K562 (cell line): ENCODE measurements at regions not wholly inside any gene's neighbourhood (a gene's known extent, or its start where the extent isn't known, plus 50 kb on each side); places are given as distances from the start of the nearest gene placed in this dataset.

Experiments used
- ATAC-seq: fragments of 200-7000 bp; cut with Tn5 transposase; 3 replicates; pipeline ENCODE4 v1.9.1; 2020; ENCODE audit warnings: moderate library complexity
- BruUV-seq: library from RNA; stranded (reverse); fragments of 400-500 nt; replicated peaks from 2 replicates; lab custom pipeline; 2021; lab: Mats Ljungman, UMichigan
- CTCF ChIA-PET: fragments of 300-600 bp; formaldehyde crosslinking; extraction: SDS; loops from one replicate; lab custom pipeline; 2021; ENCODE audit warnings: low intra/inter-chr PET ratio; lab: Yijun Ruan, JAX
- POLR2A ChIA-PET: fragments of 300-600, 350-650 bp; sonication (Branson Sonifier 250); formaldehyde crosslinking; extraction: SDS; loops from one replicate; lab custom pipeline; 2021; ENCODE audit warnings: antibody characterized with exemption, inconsistent platforms; lab: Yijun Ruan, JAX
- DNase-seq, 4 experiments: peaks; one replicate each; pipeline versions ENCODE4 v3.0.0 to v3.0.0-alpha.2; 2011 to 2018; ENCODE audit warnings: low spot score in 3 of 4, mixed read lengths in 3 of 4; ENCODE audit errors: extremely low read depth in 1 of 4
- FAIRE-seq: peaks from 2 replicates; lab custom pipeline; 2011; peaks lifted over from hg19 to GRCh38; lab: Jason Lieb, UNC
- H2AFZ ChIP-seq: 2 replicates; pipeline ENCODE4 v1.6.0; 2011; ENCODE audit warnings: low read depth, low read length, control low read depth, inconsistent platforms
- H3K27ac ChIP-seq: fragments of 200-600 bp; 3 replicates; pipeline ENCODE4 v1.8.0; 2011; ENCODE audit warnings: low read depth, mild to moderate bottlenecking, control low read depth, inconsistent platforms, low read length, moderate library complexity, mixed read lengths; ENCODE audit errors: extremely low read depth
- H3K27me3 ChIP-seq, 2 experiments: fragments of 300-600 bp in 1 of 2; 2 replicates in 1 of 2; 3 replicates in 1 of 2; pipeline versions ENCODE4 v1.6.0 to v1.8.0; 2011; ENCODE audit warnings: inconsistent platforms in 2 of 2, low read length in 2 of 2, mild to moderate bottlenecking in 1 of 2, mixed read lengths in 1 of 2, moderate library complexity in 1 of 2; ENCODE audit not compliant: control insufficient read depth in 2 of 2, insufficient read depth in 2 of 2
- H3K36me3 ChIP-seq: fragments of 300-600 bp; 3 replicates; pipeline ENCODE4 v1.8.0; 2011; ENCODE audit warnings: mild to moderate bottlenecking, low read length, inconsistent platforms; ENCODE audit not compliant: control insufficient read depth, insufficient read depth
- H3K4me1 ChIP-seq, 2 experiments: fragments of 200-600 bp in 1 of 2; replicated peaks in 1 of 2; 2 replicates in 1 of 2; 3 replicates in 1 of 2; pipeline versions ENCODE4 v1.5.1 to v1.8.0; 2011; ENCODE audit warnings: inconsistent platforms in 2 of 2, low read length in 2 of 2, mild to moderate bottlenecking in 1 of 2, mixed read lengths in 1 of 2, moderate library complexity in 1 of 2; ENCODE audit not compliant: control insufficient read depth in 2 of 2, insufficient read depth in 2 of 2
- H3K4me2 ChIP-seq: 2 replicates; pipeline ENCODE4 v1.6.1; 2011; ENCODE audit warnings: low read length, control low read depth, inconsistent platforms, mixed read lengths; ENCODE audit not compliant: insufficient read depth
- H3K4me3 ChIP-seq: fragments of 200-600 bp; sonication (generic), shearing (Covaris generic); 2 replicates; pipeline ENCODE4 v1.5.1; 2016; ENCODE audit warnings: control low read depth, inconsistent platforms
- H3K79me2 ChIP-seq: fragments of 200-600 bp; 3 replicates; pipeline ENCODE4 v1.8.0; 2011; ENCODE audit warnings: low read length, inconsistent platforms; ENCODE audit not compliant: control insufficient read depth, insufficient read depth
- H3K9ac ChIP-seq, 2 experiments: 2 replicates each; pipeline versions ENCODE4 v1.6.0 to v1.6.1; 2011; ENCODE audit warnings: low read depth in 2 of 2, low read length in 2 of 2, control low read depth in 1 of 2, inconsistent platforms in 1 of 2, mild to moderate bottlenecking in 1 of 2, mixed read lengths in 1 of 2; ENCODE audit not compliant: insufficient read depth in 1 of 2
- H3K9me1 ChIP-seq: one replicate; pipeline ENCODE4 v1.6.0; 2011; ENCODE audit warnings: inconsistent platforms, mild to moderate bottlenecking, low read length, moderate library complexity; ENCODE audit not compliant: control insufficient read depth, insufficient read depth
- H3K9me3 ChIP-seq: replicated peaks from 2 replicates; pipeline ENCODE4 v1.5.1; 2011; ENCODE audit warnings: low read depth, low read length, inconsistent platforms; ENCODE audit not compliant: control insufficient read depth, insufficient read depth
- H4K20me1 ChIP-seq: replicated peaks from 2 replicates; pipeline ENCODE4 v1.6.1; 2011; ENCODE audit warnings: low read length, inconsistent platforms, mixed read lengths; ENCODE audit not compliant: control insufficient read depth, insufficient read depth
- POLR2A ChIP-seq: fragments of 450-650 bp; conservative IDR thresholded peaks from 2 replicates; pipeline ENCODE4 v1.6.1; 2016
- SUPT5H ChIP-seq: fragments of 450-650 bp; IDR thresholded peaks from 2 replicates; pipeline ENCODE4 v1.6.1; 2016
- TSC22D4 ChIP-seq: fragments of 450-650 bp; IDR thresholded peaks from 2 replicates; pipeline ENCODE4 v1.6.1; 2016; ENCODE audit warnings: missing genetic modification characterization, missing biosample characterization, control low read depth
- ZC3H4 ChIP-seq: sonication (generic); formaldehyde crosslinking; IDR thresholded peaks from 2 replicates; pipeline ENCODE4 v1.9.0; 2021; ENCODE audit warnings: missing genetic modification reagents, borderline replicate concordance
- ZNF175 ChIP-seq: fragments of 200-800 bp; sonication (Bioruptor generic); IDR thresholded peaks from 2 replicates; pipeline ENCODE4 v1.6.1; 2016; ENCODE audit warnings: low read depth, mild to moderate bottlenecking, missing genetic modification characterization, missing compliant biosample characterization
- ZNF707 ChIP-seq: fragments of 250-450 bp; sonication (Bioruptor Pico); conservative IDR thresholded peaks from 2 replicates; pipeline ENCODE4 v1.8.0; 2022; ENCODE audit warnings: inconsistent platforms, mild to moderate bottlenecking, moderate library complexity
- ZNF766 ChIP-seq: fragments of 200-800 bp; sonication (Bioruptor generic); conservative IDR thresholded peaks from 2 replicates; pipeline ENCODE4 v1.6.1; 2016; ENCODE audit warnings: missing genetic modification characterization, missing compliant biosample characterization
- WGBS: fragments of 100-300 bp; shearing (Covaris generic); methylation state at CpG from one replicate; pipeline ENCODE4 v1.1.6; 2016; ENCODE audit warnings: low coverage, mixed read lengths; ENCODE audit not compliant: insufficient coverage; ENCODE audit errors: missing lambda C conversion rate; 5-methylcytosine and 5-hydroxymethylcytosine counted together
- in situ Hi-C: fragments of 300-500 bp; cut with MboI; formaldehyde crosslinking; loops from 4 replicates; pipeline ENCODE4 v1.15.0; 2018; ENCODE audit warnings: inconsistent platforms, mixed read lengths
- intact Hi-C: fragments of 100-400 bp; cut with micrococcal nuclease; formaldehyde crosslinking; loops from 2 replicates; pipeline ENCODE4 v1.14.2; 2022
- TF ChIP-seq, protein P1 (sequence below): fragments of 200-800 bp; sonication (Bioruptor generic); IDR thresholded peaks from 2 replicates; pipeline ENCODE4 v1.6.1; 2017; ENCODE audit warnings: missing genetic modification characterization, missing compliant biosample characterization
- TF ChIP-seq, protein P2 (sequence below): fragments of 450-650 bp; IDR thresholded peaks from 2 replicates; pipeline ENCODE4 v1.6.1; 2016; ENCODE audit warnings: mild to moderate bottlenecking, moderate library complexity
- TF ChIP-seq, protein P3 (sequence below): fragments of 450-650 bp; IDR thresholded peaks from 2 replicates; pipeline ENCODE4 v1.6.1; 2016

DNA sequence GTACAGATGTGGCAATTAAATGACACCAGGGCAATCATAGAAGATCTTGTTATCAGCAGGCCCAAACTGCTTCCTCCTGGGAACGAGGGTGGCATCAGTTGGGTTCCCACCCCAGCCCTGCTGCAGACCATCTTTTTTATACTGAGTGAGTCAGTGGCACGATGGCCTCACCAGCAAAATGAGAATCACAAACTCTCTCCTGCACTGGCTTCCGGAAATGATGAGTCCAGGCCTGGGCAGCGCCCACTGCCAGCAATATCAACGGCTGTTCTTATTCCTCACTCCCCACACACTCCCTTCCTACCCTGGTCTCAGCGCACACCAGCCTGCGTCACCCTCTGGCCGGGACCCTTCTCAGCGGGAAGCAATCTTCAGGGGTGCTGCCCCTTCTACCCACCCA lies 340.3 kb downstream of the FOXL1 start:
- peaks cover 39 to 68% of the 10 kb centered on the region in 2 experiments for H3K27me3 ChIP-seq
- H3K4me3 ChIP-seq: no peak overlapping the region
- no peaks in the 10 kb centered on the region for H3K36me3 ChIP-seq
- POLR2A ChIA-PET: interaction anchor here (0.6 kb wide), 1 partner anchor 714 kb away, joined by 3 read pairs; no protein-coding TSS in a partner anchor
- CTCF ChIA-PET: no interaction called here
- ATAC-seq (no peak), DNase-seq (no peak), FAIRE-seq (no peak)
- H3K4me2 ChIP-seq: no peak overlapping the region
- peaks cover 4% of the 10 kb centered on the region for H4K20me1 ChIP-seq
- no peak overlapping the region for H3K9ac ChIP-seq
- BruUV-seq: no TSS peak
- in situ Hi-C loops: no loop called here
- no peaks in the 10 kb centered on the region for H3K79me2 ChIP-seq
- intact Hi-C loops: no loop called here
- no peak overlapping the region for H3K27ac ChIP-seq
- peaks cover 0 to 5% of the 10 kb centered on the region in 2 experiments; a peak in 1 of 5 replicates for H3K4me1 ChIP-seq
- WGBS: 0% methylated on average over 9 of the region's 9 CpGs
- H3K9me3 ChIP-seq: no peaks in the 10 kb centered on the region
- no peaks in the 10 kb centered on the region for H3K9me1 ChIP-seq
- H2AFZ ChIP-seq: no peak overlapping the region
- TF ChIP-seq SUPT5H (no peak), ZNF175 (no peak), ZNF707 (CRISPR knock-in tag) (no peak), ZC3H4 (CRISPR knock-in tag) (no peak), ZNF766 (CRISPR knock-in tag) (no peak), POLR2A (no peak), TSC22D4 (tag) (no peak)
- TF ChIP-seq, protein P1, sequence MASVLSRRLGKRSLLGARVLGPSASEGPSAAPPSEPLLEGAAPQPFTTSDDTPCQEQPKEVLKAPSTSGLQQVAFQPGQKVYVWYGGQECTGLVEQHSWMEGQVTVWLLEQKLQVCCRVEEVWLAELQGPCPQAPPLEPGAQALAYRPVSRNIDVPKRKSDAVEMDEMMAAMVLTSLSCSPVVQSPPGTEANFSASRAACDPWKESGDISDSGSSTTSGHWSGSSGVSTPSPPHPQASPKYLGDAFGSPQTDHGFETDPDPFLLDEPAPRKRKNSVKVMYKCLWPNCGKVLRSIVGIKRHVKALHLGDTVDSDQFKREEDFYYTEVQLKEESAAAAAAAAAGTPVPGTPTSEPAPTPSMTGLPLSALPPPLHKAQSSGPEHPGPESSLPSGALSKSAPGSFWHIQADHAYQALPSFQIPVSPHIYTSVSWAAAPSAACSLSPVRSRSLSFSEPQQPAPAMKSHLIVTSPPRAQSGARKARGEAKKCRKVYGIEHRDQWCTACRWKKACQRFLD: no peak
- TF ChIP-seq, protein P2, sequence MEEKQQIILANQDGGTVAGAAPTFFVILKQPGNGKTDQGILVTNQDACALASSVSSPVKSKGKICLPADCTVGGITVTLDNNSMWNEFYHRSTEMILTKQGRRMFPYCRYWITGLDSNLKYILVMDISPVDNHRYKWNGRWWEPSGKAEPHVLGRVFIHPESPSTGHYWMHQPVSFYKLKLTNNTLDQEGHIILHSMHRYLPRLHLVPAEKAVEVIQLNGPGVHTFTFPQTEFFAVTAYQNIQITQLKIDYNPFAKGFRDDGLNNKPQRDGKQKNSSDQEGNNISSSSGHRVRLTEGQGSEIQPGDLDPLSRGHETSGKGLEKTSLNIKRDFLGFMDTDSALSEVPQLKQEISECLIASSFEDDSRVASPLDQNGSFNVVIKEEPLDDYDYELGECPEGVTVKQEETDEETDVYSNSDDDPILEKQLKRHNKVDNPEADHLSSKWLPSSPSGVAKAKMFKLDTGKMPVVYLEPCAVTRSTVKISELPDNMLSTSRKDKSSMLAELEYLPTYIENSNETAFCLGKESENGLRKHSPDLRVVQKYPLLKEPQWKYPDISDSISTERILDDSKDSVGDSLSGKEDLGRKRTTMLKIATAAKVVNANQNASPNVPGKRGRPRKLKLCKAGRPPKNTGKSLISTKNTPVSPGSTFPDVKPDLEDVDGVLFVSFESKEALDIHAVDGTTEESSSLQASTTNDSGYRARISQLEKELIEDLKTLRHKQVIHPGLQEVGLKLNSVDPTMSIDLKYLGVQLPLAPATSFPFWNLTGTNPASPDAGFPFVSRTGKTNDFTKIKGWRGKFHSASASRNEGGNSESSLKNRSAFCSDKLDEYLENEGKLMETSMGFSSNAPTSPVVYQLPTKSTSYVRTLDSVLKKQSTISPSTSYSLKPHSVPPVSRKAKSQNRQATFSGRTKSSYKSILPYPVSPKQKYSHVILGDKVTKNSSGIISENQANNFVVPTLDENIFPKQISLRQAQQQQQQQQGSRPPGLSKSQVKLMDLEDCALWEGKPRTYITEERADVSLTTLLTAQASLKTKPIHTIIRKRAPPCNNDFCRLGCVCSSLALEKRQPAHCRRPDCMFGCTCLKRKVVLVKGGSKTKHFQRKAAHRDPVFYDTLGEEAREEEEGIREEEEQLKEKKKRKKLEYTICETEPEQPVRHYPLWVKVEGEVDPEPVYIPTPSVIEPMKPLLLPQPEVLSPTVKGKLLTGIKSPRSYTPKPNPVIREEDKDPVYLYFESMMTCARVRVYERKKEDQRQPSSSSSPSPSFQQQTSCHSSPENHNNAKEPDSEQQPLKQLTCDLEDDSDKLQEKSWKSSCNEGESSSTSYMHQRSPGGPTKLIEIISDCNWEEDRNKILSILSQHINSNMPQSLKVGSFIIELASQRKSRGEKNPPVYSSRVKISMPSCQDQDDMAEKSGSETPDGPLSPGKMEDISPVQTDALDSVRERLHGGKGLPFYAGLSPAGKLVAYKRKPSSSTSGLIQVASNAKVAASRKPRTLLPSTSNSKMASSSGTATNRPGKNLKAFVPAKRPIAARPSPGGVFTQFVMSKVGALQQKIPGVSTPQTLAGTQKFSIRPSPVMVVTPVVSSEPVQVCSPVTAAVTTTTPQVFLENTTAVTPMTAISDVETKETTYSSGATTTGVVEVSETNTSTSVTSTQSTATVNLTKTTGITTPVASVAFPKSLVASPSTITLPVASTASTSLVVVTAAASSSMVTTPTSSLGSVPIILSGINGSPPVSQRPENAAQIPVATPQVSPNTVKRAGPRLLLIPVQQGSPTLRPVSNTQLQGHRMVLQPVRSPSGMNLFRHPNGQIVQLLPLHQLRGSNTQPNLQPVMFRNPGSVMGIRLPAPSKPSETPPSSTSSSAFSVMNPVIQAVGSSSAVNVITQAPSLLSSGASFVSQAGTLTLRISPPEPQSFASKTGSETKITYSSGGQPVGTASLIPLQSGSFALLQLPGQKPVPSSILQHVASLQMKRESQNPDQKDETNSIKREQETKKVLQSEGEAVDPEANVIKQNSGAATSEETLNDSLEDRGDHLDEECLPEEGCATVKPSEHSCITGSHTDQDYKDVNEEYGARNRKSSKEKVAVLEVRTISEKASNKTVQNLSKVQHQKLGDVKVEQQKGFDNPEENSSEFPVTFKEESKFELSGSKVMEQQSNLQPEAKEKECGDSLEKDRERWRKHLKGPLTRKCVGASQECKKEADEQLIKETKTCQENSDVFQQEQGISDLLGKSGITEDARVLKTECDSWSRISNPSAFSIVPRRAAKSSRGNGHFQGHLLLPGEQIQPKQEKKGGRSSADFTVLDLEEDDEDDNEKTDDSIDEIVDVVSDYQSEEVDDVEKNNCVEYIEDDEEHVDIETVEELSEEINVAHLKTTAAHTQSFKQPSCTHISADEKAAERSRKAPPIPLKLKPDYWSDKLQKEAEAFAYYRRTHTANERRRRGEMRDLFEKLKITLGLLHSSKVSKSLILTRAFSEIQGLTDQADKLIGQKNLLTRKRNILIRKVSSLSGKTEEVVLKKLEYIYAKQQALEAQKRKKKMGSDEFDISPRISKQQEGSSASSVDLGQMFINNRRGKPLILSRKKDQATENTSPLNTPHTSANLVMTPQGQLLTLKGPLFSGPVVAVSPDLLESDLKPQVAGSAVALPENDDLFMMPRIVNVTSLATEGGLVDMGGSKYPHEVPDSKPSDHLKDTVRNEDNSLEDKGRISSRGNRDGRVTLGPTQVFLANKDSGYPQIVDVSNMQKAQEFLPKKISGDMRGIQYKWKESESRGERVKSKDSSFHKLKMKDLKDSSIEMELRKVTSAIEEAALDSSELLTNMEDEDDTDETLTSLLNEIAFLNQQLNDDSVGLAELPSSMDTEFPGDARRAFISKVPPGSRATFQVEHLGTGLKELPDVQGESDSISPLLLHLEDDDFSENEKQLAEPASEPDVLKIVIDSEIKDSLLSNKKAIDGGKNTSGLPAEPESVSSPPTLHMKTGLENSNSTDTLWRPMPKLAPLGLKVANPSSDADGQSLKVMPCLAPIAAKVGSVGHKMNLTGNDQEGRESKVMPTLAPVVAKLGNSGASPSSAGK: no peak
- TF ChIP-seq, protein P3, sequence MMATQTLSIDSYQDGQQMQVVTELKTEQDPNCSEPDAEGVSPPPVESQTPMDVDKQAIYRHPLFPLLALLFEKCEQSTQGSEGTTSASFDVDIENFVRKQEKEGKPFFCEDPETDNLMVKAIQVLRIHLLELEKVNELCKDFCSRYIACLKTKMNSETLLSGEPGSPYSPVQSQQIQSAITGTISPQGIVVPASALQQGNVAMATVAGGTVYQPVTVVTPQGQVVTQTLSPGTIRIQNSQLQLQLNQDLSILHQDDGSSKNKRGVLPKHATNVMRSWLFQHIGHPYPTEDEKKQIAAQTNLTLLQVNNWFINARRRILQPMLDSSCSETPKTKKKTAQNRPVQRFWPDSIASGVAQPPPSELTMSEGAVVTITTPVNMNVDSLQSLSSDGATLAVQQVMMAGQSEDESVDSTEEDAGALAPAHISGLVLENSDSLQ: no peak
